Activated CD4-positive, alpha-beta memory T cell treated with anti-CD3 and anti-CD28 coated beads for 36 hours (primary cell): ENCODE measurements at regions not wholly inside any gene's neighbourhood (a gene's known extent, or its start where the extent isn't known, plus 50 kb on each side); places are given as distances from the start of the nearest gene placed in this dataset.

Source experiments
- CTCF ChIA-PET: fragments of 350-600 bp; sonication (Branson Sonifier 250); formaldehyde crosslinking; loops from one replicate; lab custom pipeline; 2021; ENCODE audit warnings: antibody characterized with exemption, inconsistent platforms; lab: Charles Lee
- POLR2A ChIA-PET: fragments of 350-600 bp; sonication (Branson Sonifier 250); formaldehyde crosslinking; loops from one replicate; lab custom pipeline; 2021; ENCODE audit warnings: antibody characterized with exemption; lab: Charles Lee
- DNase-seq: peaks from one replicate; pipeline ENCODE4 v3.0.0-alpha.2; 2020
- H3K27ac Mint-ChIP-seq: one replicate; pipeline ENCODE4 v1.8.0; 2021; ENCODE audit warnings: mixed read lengths
- H3K27me3 Mint-ChIP-seq: one replicate; pipeline ENCODE4 v1.8.0; 2021; ENCODE audit warnings: mixed read lengths
- H3K36me3 Mint-ChIP-seq: one replicate; pipeline ENCODE4 v1.8.0; 2021; ENCODE audit warnings: mixed read lengths
- H3K4me1 Mint-ChIP-seq: one replicate; pipeline ENCODE4 v1.8.0; 2021; ENCODE audit warnings: low read depth, mixed read lengths
- H3K4me3 Mint-ChIP-seq: one replicate; pipeline ENCODE4 v1.8.0; 2021; ENCODE audit warnings: mild to moderate bottlenecking, mixed read lengths
- H3K9me3 Mint-ChIP-seq: one replicate; pipeline ENCODE4 v1.8.0; 2021; ENCODE audit warnings: mixed read lengths
- intact Hi-C: fragments of 100-400 bp; cut with micrococcal nuclease; formaldehyde crosslinking; loops from one replicate; pipeline ENCODE4 v1.15.1; 2023

GRCh38 chr9:742104-742503 lies 99.4 kb upstream of the DMRT1 start:
- peaks cover 13% of the 10 kb centered on the region for H3K36me3 Mint-ChIP-seq
- H3K4me1 Mint-ChIP-seq: peaks cover 1% of the 10 kb centered on the region
- no peaks in the 10 kb centered on the region for H3K27me3 Mint-ChIP-seq
- DNase-seq: no peak
- ChIA-PET POLR2A (no interaction called here), CTCF (interaction anchor here (0.6 kb wide), 1 partner anchor 268 kb away, joined by 4 read pairs; no protein-coding TSS in a partner anchor)
- H3K4me3 Mint-ChIP-seq: no peak overlapping the region
- intact Hi-C loops: no loop called here
- H3K9me3 Mint-ChIP-seq: no peaks in the 10 kb centered on the region
- H3K27ac Mint-ChIP-seq: no peak overlapping the region

GRCh38 chr9:742914-743589 lies 98.4 kb upstream of the DMRT1 start:
- no peak for DNase-seq
- Mint-ChIP-seq H3K4me3 (no peak overlapping the region), H3K27me3 (no peaks in the 10 kb centered on the region), H3K27ac (no peak overlapping the region), H3K4me1 (peaks cover 2% of the 10 kb centered on the region), H3K9me3 (no peaks in the 10 kb centered on the region), H3K36me3 (peaks cover 11% of the 10 kb centered on the region)
- intact Hi-C loops: no loop called here
- CTCF ChIA-PET: no interaction called here
- POLR2A ChIA-PET: no interaction called here

- Mint-ChIP-seq H3K9me3 (no peaks in the 10 kb centered on the region), H3K27ac (no peak overlapping the region), H3K4me3 (no peak overlapping the region), H3K4me1 (peaks cover 13% of the 10 kb centered on the region), H3K36me3 (peaks cover 11% of the 10 kb centered on the region), H3K27me3 (no peaks in the 10 kb centered on the region)
- ChIA-PET POLR2A (no interaction called here), CTCF (no interaction called here)
- DNase-seq: no peak
- intact Hi-C loops: no loop called here
These were observed 97.3 kb upstream of the DMRT1 start for GRCh38 chr9:744046-744712.

GRCh38 chr9:744790-745484 lies 96.6 kb upstream of the DMRT1 start:
- Mint-ChIP-seq H3K9me3 (no peaks in the 10 kb centered on the region), H3K27ac (no peak overlapping the region), H3K27me3 (no peaks in the 10 kb centered on the region), H3K36me3 (peaks cover 11% of the 10 kb centered on the region), H3K4me3 (no peak overlapping the region), H3K4me1 (peaks cover 18% of the 10 kb centered on the region)
- CTCF ChIA-PET: no interaction called here
- POLR2A ChIA-PET: no interaction called here
- DNase-seq: no peak
- intact Hi-C loops: no loop called here

- CTCF ChIA-PET: no interaction called here
- Mint-ChIP-seq H3K4me3 (no peak overlapping the region), H3K4me1 (peaks cover 28% of the 10 kb centered on the region), H3K9me3 (no peaks in the 10 kb centered on the region), H3K27me3 (no peaks in the 10 kb centered on the region), H3K27ac (no peak overlapping the region), H3K36me3 (peaks cover 11% of the 10 kb centered on the region)
- POLR2A ChIA-PET: no interaction called here
- no peak for DNase-seq
- intact Hi-C loops: no loop called here
These were observed 95.6 kb upstream of the DMRT1 start for GRCh38 chr9:745761-746380.

GRCh38 chr9:746661-747434 lies 94.6 kb upstream of the DMRT1 start:
- H3K4me1 Mint-ChIP-seq: peaks cover 37% of the 10 kb centered on the region
- H3K4me3 Mint-ChIP-seq: no peak overlapping the region
- no peaks in the 10 kb centered on the region for H3K27me3 Mint-ChIP-seq
- H3K27ac Mint-ChIP-seq: no peak overlapping the region
- intact Hi-C loops: no loop called here
- ChIA-PET POLR2A (no interaction called here), CTCF (interaction anchor here (0.6 kb wide), 1 partner anchor 26 kb away, joined by 3 read pairs; no protein-coding TSS in a partner anchor)
- H3K9me3 Mint-ChIP-seq: no peaks in the 10 kb centered on the region
- peaks cover 7% of the 10 kb centered on the region for H3K36me3 Mint-ChIP-seq
- no peak for DNase-seq

- no peaks in the 10 kb centered on the region for H3K27me3 Mint-ChIP-seq
- CTCF ChIA-PET: interaction anchor here (0.6 kb wide), 1 partner anchor 25 kb away, joined by 3 read pairs; no protein-coding TSS in a partner anchor
- peaks cover 39% of the 10 kb centered on the region for H3K4me1 Mint-ChIP-seq
- no peak overlapping the region for H3K27ac Mint-ChIP-seq
- POLR2A ChIA-PET: no interaction called here
- H3K4me3 Mint-ChIP-seq: no peak overlapping the region
- intact Hi-C loops: no loop called here
- peaks cover 5% of the 10 kb centered on the region for H3K36me3 Mint-ChIP-seq
- H3K9me3 Mint-ChIP-seq: no peaks in the 10 kb centered on the region
- DNase-seq: no peak
These were observed 93.9 kb upstream of the DMRT1 start for GRCh38 chr9:747567-747966.

GRCh38 chr9:748861-749497 lies 92.5 kb upstream of the DMRT1 start:
- CTCF ChIA-PET: no interaction called here
- H3K9me3 Mint-ChIP-seq: no peaks in the 10 kb centered on the region
- no peaks in the 10 kb centered on the region for H3K27me3 Mint-ChIP-seq
- H3K27ac Mint-ChIP-seq: no peak overlapping the region
- peaks cover 39% of the 10 kb centered on the region for H3K4me1 Mint-ChIP-seq
- POLR2A ChIA-PET: no interaction called here
- no peak for DNase-seq
- H3K4me3 Mint-ChIP-seq: no peak overlapping the region
- intact Hi-C loops: no loop called here
- H3K36me3 Mint-ChIP-seq: peaks cover 1% of the 10 kb centered on the region

GRCh38 chr9:749716-750115 lies 91.8 kb upstream of the DMRT1 start:
- Mint-ChIP-seq H3K4me1 (peaks cover 39% of the 10 kb centered on the region), H3K4me3 (no peak overlapping the region), H3K27ac (no peak overlapping the region), H3K27me3 (no peaks in the 10 kb centered on the region), H3K36me3 (peaks cover 1% of the 10 kb centered on the region), H3K9me3 (no peaks in the 10 kb centered on the region)
- peak; percentile 55 for DNase-seq
- intact Hi-C loops: loop anchor here (10.0 kb wide), 1 partner anchor 235 kb away; no protein-coding TSS in a partner anchor
- POLR2A ChIA-PET: no interaction called here
- CTCF ChIA-PET: no interaction called here

- Mint-ChIP-seq H3K4me3 (no peak overlapping the region), H3K27me3 (no peaks in the 10 kb centered on the region), H3K9me3 (no peaks in the 10 kb centered on the region), H3K27ac (no peak overlapping the region), H3K4me1 (peaks cover 39% of the 10 kb centered on the region), H3K36me3 (peaks cover 1% of the 10 kb centered on the region)
- intact Hi-C loops: loop anchor here (10.0 kb wide), 1 partner anchor 236 kb away; no protein-coding TSS in a partner anchor
- DNase-seq: no peak
- CTCF ChIA-PET: interaction anchor here (1.1 kb wide), 1 partner anchor 170 kb away, joined by 3 read pairs; no protein-coding TSS in a partner anchor
- POLR2A ChIA-PET: no interaction called here
These were observed 91.1 kb upstream of the DMRT1 start for GRCh38 chr9:750249-750967.
